ENCODE measurements at regions not wholly inside any gene's neighbourhood (a gene's known extent, or its start where the extent isn't known, plus 50 kb on each side); places are given as distances from the start of the nearest gene placed in this dataset.
"Not testable (repeated sequence)": the region's sequence is repeated elsewhere in the genome, so short reads cannot be mapped to it uniquely, and the experiment has no call there.

- Mint-ChIP-seq H3K36me3 (ENCODE audit: insufficient read depth in 2 of 2) (no peaks in the 10 kb centered on the region), H3K4me3 (no peak overlapping the region), H3K27ac (no peak overlapping the region), H3K9me3 (no peaks in the 10 kb centered on the region), H3K27me3 (ENCODE audit: low read depth) (no peaks in the 10 kb centered on the region), H3K4me1 (ENCODE audit: low read depth) (no peaks in the 10 kb centered on the region)
- no peak for DNase-seq
- ATAC-seq (replicated peaks in 1 of 2): no peak
Measured at GRCh38 chr5:97943036-97943435, 760.0 kb upstream of the RIOK2 start.

- H3K27me3 Mint-ChIP-seq (ENCODE audit: low read depth): no peaks in the 10 kb centered on the region
Measured at GRCh38 chr5:97951139-97951538, 768.1 kb upstream of the RIOK2 start.

GRCh38 chr5:97955450-97955849 is 772.4 kb upstream of the RIOK2 start:
- Mint-ChIP-seq H3K9me3 (peaks cover 2 to 7% of the 10 kb centered on the region in 2 donors), H3K27me3 (ENCODE audit: low read depth) (no peaks in the 10 kb centered on the region), H3K27ac (no peak overlapping the region), H3K36me3 (ENCODE audit: insufficient read depth in 2 of 2) (no peaks in the 10 kb centered on the region), H3K4me1 (ENCODE audit: low read depth) (no peaks in the 10 kb centered on the region), H3K4me3 (no peak overlapping the region)
- no peak for ATAC-seq (replicated peaks in 1 of 2)
- DNase-seq: no peak

More at GRCh38 chr5:97951139-97951538, 768.1 kb upstream of the RIOK2 start:
- H3K4me3 Mint-ChIP-seq: no peak overlapping the region
- H3K9me3 Mint-ChIP-seq: peaks cover 4 to 6% of the 10 kb centered on the region in 2 donors
- DNase-seq: no peak
- no peak for ATAC-seq (replicated peaks in 1 of 2)
- H3K27ac Mint-ChIP-seq: no peak overlapping the region
- H3K36me3 Mint-ChIP-seq (ENCODE audit: insufficient read depth in 2 of 2): no peaks in the 10 kb centered on the region
- no peaks in the 10 kb centered on the region for H3K4me1 Mint-ChIP-seq (ENCODE audit: low read depth)

GRCh38 chr5:97967292-97967691 is 784.2 kb upstream of the RIOK2 start:
- DNase-seq (no peak), ATAC-seq (replicated peaks in 1 of 2) (no peak)
- no peaks in the 10 kb centered on the region for H3K36me3 Mint-ChIP-seq (ENCODE audit: insufficient read depth in 2 of 2)
- H3K27me3 Mint-ChIP-seq (ENCODE audit: low read depth): no peaks in the 10 kb centered on the region
- no peaks in the 10 kb centered on the region for H3K9me3 Mint-ChIP-seq
- H3K4me1 Mint-ChIP-seq (ENCODE audit: low read depth): no peaks in the 10 kb centered on the region
- no peak overlapping the region for H3K4me3 Mint-ChIP-seq
- no peak overlapping the region for H3K27ac Mint-ChIP-seq

GRCh38 chr5:97968346-97968745 is 785.3 kb upstream of the RIOK2 start:
- no peaks in the 10 kb centered on the region for H3K36me3 Mint-ChIP-seq (ENCODE audit: insufficient read depth in 2 of 2)
- H3K4me1 Mint-ChIP-seq (ENCODE audit: low read depth): no peaks in the 10 kb centered on the region
- no peaks in the 10 kb centered on the region for H3K9me3 Mint-ChIP-seq
- no peak overlapping the region for H3K27ac Mint-ChIP-seq
- no peaks in the 10 kb centered on the region for H3K27me3 Mint-ChIP-seq (ENCODE audit: low read depth)
- DNase-seq (no peak), ATAC-seq (replicated peaks in 1 of 2) (no peak)
- H3K4me3 Mint-ChIP-seq: no peak overlapping the region

GRCh38 chr5:97979740-97980139 is 793.7 kb upstream of the RGMB start:
- Mint-ChIP-seq H3K9me3 (peaks cover 2 to 3% of the 10 kb centered on the region in 2 donors), H3K27me3 (ENCODE audit: low read depth) (no peaks in the 10 kb centered on the region), H3K4me3 (no peak overlapping the region), H3K36me3 (ENCODE audit: insufficient read depth in 2 of 2) (no peaks in the 10 kb centered on the region), H3K4me1 (ENCODE audit: low read depth) (no peaks in the 10 kb centered on the region), H3K27ac (no peak overlapping the region)
- ATAC-seq (replicated peaks in 1 of 2) (no peak), DNase-seq (no peak)

- no peak for ATAC-seq (replicated peaks in 1 of 2)
- no peaks in the 10 kb centered on the region for H3K4me1 Mint-ChIP-seq (ENCODE audit: low read depth)
- peaks cover under 1 to 2% of the 10 kb centered on the region in 2 donors for H3K9me3 Mint-ChIP-seq
- no peaks in the 10 kb centered on the region for H3K36me3 Mint-ChIP-seq (ENCODE audit: insufficient read depth in 2 of 2)
- H3K27me3 Mint-ChIP-seq (ENCODE audit: low read depth): no peaks in the 10 kb centered on the region
- no peak overlapping the region for H3K4me3 Mint-ChIP-seq
- no peak for DNase-seq
- no peak overlapping the region for H3K27ac Mint-ChIP-seq
Measured at GRCh38 chr5:97980291-97980690, 793.2 kb upstream of the RGMB start.

GRCh38 chr5:97986069-97986468 is 787.4 kb upstream of the RGMB start:
- Mint-ChIP-seq H3K36me3 (ENCODE audit: insufficient read depth in 2 of 2) (no peaks in the 10 kb centered on the region), H3K27ac (no peak overlapping the region), H3K4me3 (no peak overlapping the region), H3K9me3 (peaks cover 2 to 3% of the 10 kb centered on the region in 2 donors), H3K4me1 (ENCODE audit: low read depth) (no peaks in the 10 kb centered on the region), H3K27me3 (ENCODE audit: low read depth) (no peaks in the 10 kb centered on the region)
- no peak for ATAC-seq (replicated peaks in 1 of 2)
- DNase-seq: no peak

GRCh38 chr5:97991236-97991635 is 782.2 kb upstream of the RGMB start:
- DNase-seq: no peak
- no peak overlapping the region for H3K27ac Mint-ChIP-seq
- H3K36me3 Mint-ChIP-seq (ENCODE audit: insufficient read depth in 2 of 2): no peaks in the 10 kb centered on the region
- H3K4me3 Mint-ChIP-seq: no peak overlapping the region
- ATAC-seq (replicated peaks in 1 of 2): no peak
- H3K27me3 Mint-ChIP-seq (ENCODE audit: low read depth): no peaks in the 10 kb centered on the region
- no peaks in the 10 kb centered on the region for H3K4me1 Mint-ChIP-seq (ENCODE audit: low read depth)
- H3K9me3 Mint-ChIP-seq: peaks cover 4 to 6% of the 10 kb centered on the region in 2 donors

GRCh38 chr5:97998941-97999340 is 774.5 kb upstream of the RGMB start:
- no peak overlapping the region for H3K27ac Mint-ChIP-seq
- H3K4me3 Mint-ChIP-seq: no peak overlapping the region
- H3K4me1 Mint-ChIP-seq (ENCODE audit: low read depth): no peaks in the 10 kb centered on the region
- peaks cover 1 to 3% of the 10 kb centered on the region in 2 donors for H3K9me3 Mint-ChIP-seq
- DNase-seq (no peak), ATAC-seq (replicated peaks in 1 of 2) (no peak)
- no peaks in the 10 kb centered on the region for H3K27me3 Mint-ChIP-seq (ENCODE audit: low read depth)
- H3K36me3 Mint-ChIP-seq (ENCODE audit: insufficient read depth in 2 of 2): no peaks in the 10 kb centered on the region

- ATAC-seq (replicated peaks in 1 of 2) (no peak), DNase-seq (no peak)
- peaks cover 0 to 1% of the 10 kb centered on the region in 2 donors for H3K9me3 Mint-ChIP-seq
- no peaks in the 10 kb centered on the region for H3K27me3 Mint-ChIP-seq (ENCODE audit: low read depth)
- no peak overlapping the region for H3K4me3 Mint-ChIP-seq
- H3K36me3 Mint-ChIP-seq (ENCODE audit: insufficient read depth in 2 of 2): no peaks in the 10 kb centered on the region
- H3K27ac Mint-ChIP-seq: no peak overlapping the region
- H3K4me1 Mint-ChIP-seq (ENCODE audit: low read depth): no peaks in the 10 kb centered on the region
Measured at GRCh38 chr5:98004463-98004862, 769.0 kb upstream of the RGMB start.

- H3K27ac Mint-ChIP-seq: no peak overlapping the region
- H3K4me1 Mint-ChIP-seq (ENCODE audit: low read depth): no peaks in the 10 kb centered on the region
- no peaks in the 10 kb centered on the region for H3K36me3 Mint-ChIP-seq (ENCODE audit: insufficient read depth in 2 of 2)
- H3K27me3 Mint-ChIP-seq (ENCODE audit: low read depth): peaks cover 5% of the 10 kb centered on the region
- no peak overlapping the region for H3K4me3 Mint-ChIP-seq
- DNase-seq: no peak
- ATAC-seq (replicated peaks in 1 of 2): no peak
- peaks cover 0 to 1% of the 10 kb centered on the region in 2 donors for H3K9me3 Mint-ChIP-seq
Measured at GRCh38 chr5:98016771-98017170, 756.7 kb upstream of the RGMB start.

GRCh38 chr5:98030273-98030672 is 743.2 kb upstream of the RGMB start:
- not testable (repeated sequence) for H3K4me1 Mint-ChIP-seq (ENCODE audit: low read depth); H3K4me3 Mint-ChIP-seq; H3K27ac Mint-ChIP-seq; H3K36me3 Mint-ChIP-seq (ENCODE audit: insufficient read depth in 2 of 2); H3K9me3 Mint-ChIP-seq; ATAC-seq (replicated peaks in 1 of 2); H3K27me3 Mint-ChIP-seq (ENCODE audit: low read depth); DNase-seq

GRCh38 chr5:98031036-98031435 is 742.4 kb upstream of the RGMB start:
- not testable (repeated sequence) for DNase-seq; H3K4me3 Mint-ChIP-seq; H3K9me3 Mint-ChIP-seq; H3K27me3 Mint-ChIP-seq (ENCODE audit: low read depth); ATAC-seq (replicated peaks in 1 of 2); H3K27ac Mint-ChIP-seq; H3K36me3 Mint-ChIP-seq (ENCODE audit: insufficient read depth in 2 of 2); H3K4me1 Mint-ChIP-seq (ENCODE audit: low read depth)
